ENCODE measurements at regions not wholly inside any gene's neighbourhood (a gene's known extent, or its start where the extent isn't known, plus 50 kb on each side); places are given as distances from the start of the nearest gene placed in this dataset.

DNA sequence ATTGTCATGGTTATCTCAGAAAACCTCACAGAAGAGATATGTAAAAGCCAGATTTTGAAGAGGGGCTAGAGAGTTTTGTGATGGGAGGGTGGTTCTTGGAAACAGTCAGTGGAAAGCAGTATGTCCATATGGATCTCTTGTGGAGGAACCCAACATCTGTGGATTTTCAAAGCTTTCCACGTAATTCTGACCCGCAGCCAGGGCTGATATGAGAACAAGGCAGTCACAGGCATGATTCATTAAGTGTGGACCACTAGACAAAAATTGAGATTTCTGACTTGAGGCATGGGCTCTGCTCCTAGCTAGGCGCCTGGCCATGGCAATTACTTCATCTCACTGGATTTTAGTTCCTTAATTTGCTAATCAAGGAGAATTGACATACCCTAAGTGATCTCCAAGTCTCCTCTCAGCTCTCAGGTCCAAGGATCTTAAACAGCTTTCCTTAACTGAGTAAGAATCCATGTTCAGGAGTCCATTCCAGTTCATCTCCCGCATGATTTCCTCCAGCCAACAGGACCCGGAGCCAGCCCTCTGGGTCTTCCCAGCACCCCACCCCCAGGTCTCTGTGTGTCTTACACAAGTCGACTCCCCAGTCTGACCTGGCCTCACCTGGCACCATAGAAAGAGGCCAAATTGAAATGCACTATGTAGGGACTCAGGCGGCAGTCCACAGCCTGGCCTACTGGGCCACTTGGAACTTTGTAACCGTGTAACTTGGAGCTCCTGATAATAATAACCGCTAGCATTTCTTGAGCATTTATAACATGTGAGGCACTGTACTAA lies 176.3 kb upstream of the PARP11 start (continued):
- TF ChIP-seq, protein P1, sequence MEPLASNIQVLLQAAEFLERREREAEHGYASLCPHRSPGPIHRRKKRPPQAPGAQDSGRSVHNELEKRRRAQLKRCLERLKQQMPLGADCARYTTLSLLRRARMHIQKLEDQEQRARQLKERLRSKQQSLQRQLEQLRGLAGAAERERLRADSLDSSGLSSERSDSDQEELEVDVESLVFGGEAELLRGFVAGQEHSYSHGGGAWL (CRISPR knock-in tag; IDR thresholded peaks at IDR 0.05): no peak
- no peak for TF ChIP-seq AKAP8 (CRISPR knock-in tag; IDR thresholded peaks at IDR 0.05)

DNA sequence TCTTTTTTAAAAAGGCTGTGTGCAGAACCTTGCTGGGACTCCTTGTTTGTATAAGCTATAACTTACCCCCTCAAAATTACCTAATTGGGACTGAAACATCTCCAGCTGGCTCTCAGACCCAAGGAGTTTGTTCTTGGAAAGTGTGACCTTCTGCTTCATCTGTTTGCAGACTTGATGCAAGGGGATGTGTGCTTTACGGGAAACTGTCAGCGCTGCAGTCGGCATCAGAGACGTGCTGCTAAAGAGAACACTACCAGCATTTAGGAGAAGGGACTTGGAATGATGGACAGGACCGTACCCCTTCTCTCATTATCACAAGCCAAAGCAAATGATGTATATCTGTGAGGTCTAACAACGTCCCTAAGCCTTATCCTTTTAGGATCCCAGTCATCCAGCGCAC lies 174.2 kb upstream of the PARP11 start:
- H2AFZ ChIP-seq (ENCODE audit: low read length): no peak overlapping the region
- no peaks in the 10 kb centered on the region for H3K9me3 ChIP-seq (ENCODE audit: low read length)
- in situ Hi-C loops (cut with HindIII; ENCODE audit: extremely low pct_ligation_motif_present, low pct_unique_long_range_greater_than_20kb): no loop called here
- no TSS peak for BruUV-seq (replicated peaks)
- FAIRE-seq (no peak), ATAC-seq (no peak), DNase-seq (ENCODE audit: low spot score) (no peak)
- H3K27me3 ChIP-seq (ENCODE audit: control insufficient read depth in 1 of 2, insufficient read depth in 2 of 2, low read length in 2 of 2): no peaks in the 10 kb centered on the region
- no peaks in the 10 kb centered on the region for H3K79me2 ChIP-seq (ENCODE audit: insufficient read depth, low read length)
- ChIA-PET CTCF (ENCODE audit: low intra/inter-chr PET ratio, low total read pairs) (no interaction called here), POLR2A (no interaction called here)
- TF ChIP-seq, protein P2, sequence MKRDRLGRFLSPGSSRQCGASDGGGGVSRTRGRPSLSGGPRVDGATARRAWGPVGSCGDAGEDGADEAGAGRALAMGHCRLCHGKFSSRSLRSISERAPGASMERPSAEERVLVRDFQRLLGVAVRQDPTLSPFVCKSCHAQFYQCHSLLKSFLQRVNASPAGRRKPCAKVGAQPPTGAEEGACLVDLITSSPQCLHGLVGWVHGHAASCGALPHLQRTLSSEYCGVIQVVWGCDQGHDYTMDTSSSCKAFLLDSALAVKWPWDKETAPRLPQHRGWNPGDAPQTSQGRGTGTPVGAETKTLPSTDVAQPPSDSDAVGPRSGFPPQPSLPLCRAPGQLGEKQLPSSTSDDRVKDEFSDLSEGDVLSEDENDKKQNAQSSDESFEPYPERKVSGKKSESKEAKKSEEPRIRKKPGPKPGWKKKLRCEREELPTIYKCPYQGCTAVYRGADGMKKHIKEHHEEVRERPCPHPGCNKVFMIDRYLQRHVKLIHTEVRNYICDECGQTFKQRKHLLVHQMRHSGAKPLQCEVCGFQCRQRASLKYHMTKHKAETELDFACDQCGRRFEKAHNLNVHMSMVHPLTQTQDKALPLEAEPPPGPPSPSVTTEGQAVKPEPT (CRISPR knock-in tag; IDR thresholded peaks at IDR 0.05; ENCODE audit: low read depth): no peak
- TF ChIP-seq ZNF569 (CRISPR knock-in tag; IDR thresholded peaks at IDR 0.05; ENCODE audit: borderline replicate concordance): no peak
- no peak for TF ChIP-seq ZFP36 (IDR thresholded peaks at IDR 0.05; ENCODE audit: borderline replicate concordance, low read depth, low read length, partially characterized antibody)
- TF ChIP-seq ETV6 (CRISPR knock-in tag; conservative IDR thresholded peaks at IDR 0.05): no peak
- TF ChIP-seq ZNF432 (CRISPR knock-in tag; IDR thresholded peaks at IDR 0.05; ENCODE audit: borderline replicate concordance): no peak
- TF ChIP-seq GABPA (IDR thresholded peaks at IDR 0.05; ENCODE audit: low read depth, low read length): no peak
- TF ChIP-seq GABPA (CRISPR knock-in tag; IDR thresholded peaks at IDR 0.05; ENCODE audit: low read depth): no peak
- TF ChIP-seq, protein P3, sequence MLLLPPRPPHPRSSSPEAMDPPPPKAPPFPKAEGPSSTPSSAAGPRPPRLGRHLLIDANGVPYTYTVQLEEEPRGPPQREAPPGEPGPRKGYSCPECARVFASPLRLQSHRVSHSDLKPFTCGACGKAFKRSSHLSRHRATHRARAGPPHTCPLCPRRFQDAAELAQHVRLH (CRISPR knock-in tag; IDR thresholded peaks at IDR 0.05; ENCODE audit: borderline replicate concordance, low read depth): no peak
- no peak for TF ChIP-seq ISL2 (CRISPR knock-in tag; IDR thresholded peaks at IDR 0.05)
- no peak for TF ChIP-seq SP2 (CRISPR knock-in tag; IDR thresholded peaks at IDR 0.05)
- TF ChIP-seq, protein P4, sequence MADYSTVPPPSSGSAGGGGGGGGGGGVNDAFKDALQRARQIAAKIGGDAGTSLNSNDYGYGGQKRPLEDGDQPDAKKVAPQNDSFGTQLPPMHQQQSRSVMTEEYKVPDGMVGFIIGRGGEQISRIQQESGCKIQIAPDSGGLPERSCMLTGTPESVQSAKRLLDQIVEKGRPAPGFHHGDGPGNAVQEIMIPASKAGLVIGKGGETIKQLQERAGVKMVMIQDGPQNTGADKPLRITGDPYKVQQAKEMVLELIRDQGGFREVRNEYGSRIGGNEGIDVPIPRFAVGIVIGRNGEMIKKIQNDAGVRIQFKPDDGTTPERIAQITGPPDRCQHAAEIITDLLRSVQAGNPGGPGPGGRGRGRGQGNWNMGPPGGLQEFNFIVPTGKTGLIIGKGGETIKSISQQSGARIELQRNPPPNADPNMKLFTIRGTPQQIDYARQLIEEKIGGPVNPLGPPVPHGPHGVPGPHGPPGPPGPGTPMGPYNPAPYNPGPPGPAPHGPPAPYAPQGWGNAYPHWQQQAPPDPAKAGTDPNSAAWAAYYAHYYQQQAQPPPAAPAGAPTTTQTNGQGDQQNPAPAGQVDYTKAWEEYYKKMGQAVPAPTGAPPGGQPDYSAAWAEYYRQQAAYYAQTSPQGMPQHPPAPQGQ (CRISPR knock-in tag; IDR thresholded peaks at IDR 0.05; ENCODE audit: borderline replicate concordance): no peak
- H3K27ac ChIP-seq (ENCODE audit: extremely low read length, insufficient read depth, low read length): no peak overlapping the region
- no peaks in the 10 kb centered on the region for H4K20me1 ChIP-seq (ENCODE audit: insufficient read depth, low read length)
- H3K4me2 ChIP-seq (ENCODE audit: low read depth, low read length): no peak overlapping the region
- H3K4me3 ChIP-seq (replicated peaks in 1 of 3; ENCODE audit: insufficient read depth in 1 of 3, low read depth in 2 of 3, low read length in 3 of 3): no peak overlapping the region
- no peaks in the 10 kb centered on the region for H3K36me3 ChIP-seq (replicated peaks in 1 of 2; ENCODE audit: control insufficient read depth in 1 of 2, insufficient read depth in 2 of 2, low read length in 2 of 2)
- no peak overlapping the region for H3K9ac ChIP-seq (ENCODE audit: insufficient read depth, low read depth, low read length)
- H3K4me1 ChIP-seq (ENCODE audit: insufficient read depth, low read length): peaks cover 4% of the 10 kb centered on the region
- intact Hi-C loops (cut with micrococcal nuclease; ENCODE audit: unreplicated experiment): no loop called here
- 88% methylated on average over 7 of the region's 7 CpGs for WGBS (ENCODE audit: low lambda C conversion rate)
